Caco-2 (cell line): ENCODE measurements at regions not wholly inside any gene's neighbourhood (a gene's known extent, or its start where the extent isn't known, plus 50 kb on each side); places are given as distances from the start of the nearest gene placed in this dataset.
"Not testable (repeated sequence)": the region's sequence is repeated elsewhere in the genome, so short reads cannot be mapped to it uniquely, and the experiment has no call there.

ENCODE experiments used
- BruUV-seq: library from RNA; stranded (reverse); fragments of 400-500 nt; replicated peaks from 2 replicates; lab custom pipeline; 2021; lab: Mats Ljungman, UMichigan
- CTCF ChIA-PET: fragments of 300-600 bp; sonication (Branson Sonifier 250); formaldehyde crosslinking; loops from one replicate; lab custom pipeline; 2022; ENCODE audit warnings: antibody characterized with exemption; lab: Charles Lee
- POLR2A ChIA-PET: fragments of 300-600 bp; sonication (Branson Sonifier 250); formaldehyde crosslinking; loops from one replicate; lab custom pipeline; 2022; ENCODE audit warnings: antibody characterized with exemption; lab: Charles Lee
- DNase-seq, 2 experiments: peaks; one replicate each; pipeline versions ENCODE4 v3.0.0 to v3.0.0-alpha.2; 2020 to 2022
- H3K27me3 ChIP-seq: replicated peaks from 2 replicates; pipeline ENCODE4 v1.6.0; 2011; ENCODE audit warnings: low read length; ENCODE audit not compliant: control insufficient read depth, insufficient read depth
- H3K36me3 ChIP-seq: 2 replicates; pipeline ENCODE4 v1.5.1; 2011; ENCODE audit warnings: low read length; ENCODE audit not compliant: control insufficient read depth, insufficient read depth
- H3K4me1 ChIP-seq: fragments of 250-450 bp; sonication (Bioruptor Pico); 2 replicates; pipeline ENCODE4 v1.5.1; 2020; ENCODE audit warnings: mild to moderate bottlenecking
- H3K4me3 ChIP-seq: 2 replicates; pipeline ENCODE4 v1.5.1; 2011; ENCODE audit warnings: low read depth, mild to moderate bottlenecking, control low read depth, low read length
- H3K9me3 ChIP-seq: fragments of 250-450 bp; sonication (Bioruptor Pico); 2 replicates; pipeline ENCODE4 v1.5.1; 2020; ENCODE audit warnings: mild to moderate bottlenecking, moderate library complexity
- H3K27ac Mint-ChIP-seq: one replicate; pipeline ENCODE4 v1.8.0; 2022; ENCODE audit warnings: mixed read lengths; ENCODE audit not compliant: unreplicated experiment
- H3K27me3 Mint-ChIP-seq: one replicate; pipeline ENCODE4 v1.8.0; 2022; ENCODE audit warnings: mixed read lengths; ENCODE audit not compliant: insufficient read depth, unreplicated experiment
- H3K36me3 Mint-ChIP-seq: one replicate; pipeline ENCODE4 v1.8.0; 2022; ENCODE audit warnings: mild to moderate bottlenecking, mixed read lengths; ENCODE audit not compliant: insufficient read depth, unreplicated experiment
- H3K4me1 Mint-ChIP-seq: one replicate; pipeline ENCODE4 v1.8.0; 2022; ENCODE audit warnings: low read depth, mixed read lengths; ENCODE audit not compliant: unreplicated experiment
- H3K4me3 Mint-ChIP-seq: one replicate; pipeline ENCODE4 v1.8.0; 2022; ENCODE audit warnings: mild to moderate bottlenecking, moderate library complexity, mixed read lengths; ENCODE audit not compliant: unreplicated experiment
- H3K9me3 Mint-ChIP-seq: one replicate; pipeline ENCODE4 v1.8.0; 2022; ENCODE audit warnings: mixed read lengths; ENCODE audit not compliant: unreplicated experiment
- intact Hi-C: fragments of 100-400 bp; cut with micrococcal nuclease; formaldehyde crosslinking; loops from one replicate; pipeline ENCODE4 v1.10.0; 2022; ENCODE audit not compliant: unreplicated experiment
- TF ChIP-seq, protein P1 (sequence below), 2 experiments: fragments of 200-600 bp in 1 of 2; IDR thresholded peaks; 1 replicate in 1 of 2; 2 replicates in 1 of 2; pipeline versions ENCODE4 v1.5.1 to v1.8.0; 2011 to 2022; ENCODE audit warnings: antibody characterized with exemption in 1 of 2, control low read depth in 1 of 2, inconsistent platforms in 1 of 2, low read depth in 1 of 2, low read length in 1 of 2, mild to moderate bottlenecking in 1 of 2, moderate library complexity in 1 of 2; ENCODE audit not compliant: insufficient read depth in 1 of 2, severe bottlenecking in 1 of 2, unreplicated experiment in 1 of 2

DNA sequence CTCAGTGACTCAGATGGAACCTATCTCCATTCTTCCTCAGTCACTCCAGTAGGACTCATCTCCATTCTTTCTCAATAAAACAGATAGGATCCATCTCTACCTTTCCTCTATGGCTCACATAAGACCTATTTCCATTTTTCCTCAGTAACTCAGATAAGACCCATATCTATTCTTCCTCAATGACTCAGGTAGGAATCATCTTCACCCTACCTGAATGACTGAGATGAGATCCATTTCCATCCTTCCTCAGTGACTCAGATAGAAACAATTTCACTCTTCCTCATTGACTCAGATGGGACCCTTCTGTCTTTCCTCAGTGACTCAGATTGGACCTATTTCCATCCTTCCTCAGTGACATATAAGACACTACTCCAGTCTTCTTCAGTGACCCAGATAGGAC, 165.1 kb downstream of the FBXO4 start:
- Mint-ChIP-seq H3K4me1 (no peaks in the 10 kb centered on the region), H3K9me3 (peaks cover 14% of the 10 kb centered on the region), H3K4me3 (no peak overlapping the region), H3K27ac (no peak overlapping the region), H3K27me3 (no peaks in the 10 kb centered on the region), H3K36me3 (no peaks in the 10 kb centered on the region)
- TF ChIP-seq, protein P1, sequence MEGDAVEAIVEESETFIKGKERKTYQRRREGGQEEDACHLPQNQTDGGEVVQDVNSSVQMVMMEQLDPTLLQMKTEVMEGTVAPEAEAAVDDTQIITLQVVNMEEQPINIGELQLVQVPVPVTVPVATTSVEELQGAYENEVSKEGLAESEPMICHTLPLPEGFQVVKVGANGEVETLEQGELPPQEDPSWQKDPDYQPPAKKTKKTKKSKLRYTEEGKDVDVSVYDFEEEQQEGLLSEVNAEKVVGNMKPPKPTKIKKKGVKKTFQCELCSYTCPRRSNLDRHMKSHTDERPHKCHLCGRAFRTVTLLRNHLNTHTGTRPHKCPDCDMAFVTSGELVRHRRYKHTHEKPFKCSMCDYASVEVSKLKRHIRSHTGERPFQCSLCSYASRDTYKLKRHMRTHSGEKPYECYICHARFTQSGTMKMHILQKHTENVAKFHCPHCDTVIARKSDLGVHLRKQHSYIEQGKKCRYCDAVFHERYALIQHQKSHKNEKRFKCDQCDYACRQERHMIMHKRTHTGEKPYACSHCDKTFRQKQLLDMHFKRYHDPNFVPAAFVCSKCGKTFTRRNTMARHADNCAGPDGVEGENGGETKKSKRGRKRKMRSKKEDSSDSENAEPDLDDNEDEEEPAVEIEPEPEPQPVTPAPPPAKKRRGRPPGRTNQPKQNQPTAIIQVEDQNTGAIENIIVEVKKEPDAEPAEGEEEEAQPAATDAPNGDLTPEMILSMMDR (IDR thresholded peaks at IDR 0.05; ENCODE audit: insufficient read depth in 1 of 2, low read depth in 1 of 2, low read length in 1 of 2, severe bottlenecking in 1 of 2, unreplicated experiment in 1 of 2) = no peak
- Histone ChIP-seq H3K9me3 (no peaks in the 10 kb centered on the region), H3K4me3 (no peak overlapping the region), H3K4me1 (no peaks in the 10 kb centered on the region), H3K27me3 (no peaks in the 10 kb centered on the region), H3K36me3 (no peaks in the 10 kb centered on the region)
- intact Hi-C loops = no loop called here
- BruUV-seq = no TSS peak
- ChIA-PET POLR2A (no interaction called here), CTCF (no interaction called here)
- DNase-seq = no peak

DNA sequence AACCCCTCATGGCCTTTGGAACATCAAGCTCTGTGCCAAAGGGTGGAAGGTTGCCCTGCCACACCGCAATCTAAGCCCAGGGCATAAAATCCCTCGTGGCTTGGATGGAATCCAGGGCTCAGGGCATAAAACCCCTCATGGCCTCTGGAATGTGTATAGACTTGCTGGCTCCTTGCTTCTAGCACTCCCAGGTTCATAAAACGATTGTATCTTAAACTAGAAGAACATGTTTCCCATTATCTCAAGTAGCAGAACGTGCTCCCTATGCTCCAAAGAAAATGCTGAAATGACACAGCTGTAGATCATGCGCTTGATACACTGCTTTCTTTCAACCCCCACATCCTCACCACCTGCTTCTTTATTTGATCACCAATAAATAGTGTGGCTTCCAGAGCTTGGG, 174.8 kb downstream of the FBXO4 start:
- H3K4me3 ChIP-seq, H3K27me3 ChIP-seq, H3K4me1 ChIP-seq, intact Hi-C loops, H3K27ac Mint-ChIP-seq, CTCF ChIA-PET, BruUV-seq, H3K4me1 Mint-ChIP-seq, H3K9me3 ChIP-seq, POLR2A ChIA-PET, H3K36me3 ChIP-seq, H3K27me3 Mint-ChIP-seq, H3K4me3 Mint-ChIP-seq, H3K36me3 Mint-ChIP-seq, DNase-seq: not testable (repeated sequence)
- peaks cover 38% of the 10 kb centered on the region for H3K9me3 Mint-ChIP-seq

DNA sequence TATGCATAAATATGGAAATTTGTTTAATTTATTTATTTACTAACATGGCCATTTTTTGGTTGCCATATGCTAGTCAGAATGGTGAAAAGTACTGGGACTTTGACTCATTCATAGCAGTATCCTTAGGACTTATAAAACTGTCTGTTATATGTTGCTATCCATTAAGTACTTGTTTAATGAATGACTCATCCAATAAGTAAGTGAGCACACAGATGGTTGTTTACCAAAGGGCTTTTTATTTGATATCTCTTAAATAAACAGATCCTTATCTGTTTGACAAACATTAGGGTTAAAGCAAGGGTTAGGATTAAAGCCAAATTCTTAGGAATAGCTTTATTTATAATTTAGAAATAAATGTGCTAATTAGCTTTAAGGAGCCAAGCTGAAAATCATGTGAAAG, 183.4 kb downstream of the FBXO4 start:
- TF ChIP-seq, protein P1 (IDR thresholded peaks at IDR 0.05; ENCODE audit: insufficient read depth in 1 of 2, low read depth in 1 of 2, low read length in 1 of 2, severe bottlenecking in 1 of 2, unreplicated experiment in 1 of 2) = no peak
- Mint-ChIP-seq H3K27me3 (no peaks in the 10 kb centered on the region), H3K4me3 (no peak overlapping the region), H3K9me3 (peaks cover 48% of the 10 kb centered on the region), H3K27ac (no peak overlapping the region), H3K36me3 (peaks cover 12% of the 10 kb centered on the region), H3K4me1 (no peaks in the 10 kb centered on the region)
- ChIA-PET CTCF (no interaction called here), POLR2A (no interaction called here)
- H3K4me1 ChIP-seq = peaks cover 14% of the 10 kb centered on the region
- intact Hi-C loops = loop anchor here (2.0 kb wide), 1 partner anchor 72 kb away; no protein-coding TSS in a partner anchor
- BruUV-seq = no TSS peak
- peaks cover 32% of the 10 kb centered on the region for H3K9me3 ChIP-seq
- H3K27me3 ChIP-seq = no peaks in the 10 kb centered on the region
- H3K36me3 ChIP-seq = no peaks in the 10 kb centered on the region; the same call in 1 of the 2 replicates
- H3K4me3 ChIP-seq = no peak overlapping the region
- DNase-seq = no peak
